Stimulated activated naive CD8-positive, alpha-beta T cell treated with anti-CD3 and anti-CD28 coated beads, Interleukin-15, Interleukin-2, amounts not matched to agents 100 U/mL and 50 U/mL, for 24 hours (primary cell): ENCODE measurements at regions not wholly inside any gene's neighbourhood (a gene's known extent, or its start where the extent isn't known, plus 50 kb on each side); places are given as distances from the start of the nearest gene placed in this dataset.
"Not testable (repeated sequence)": the region's sequence is repeated elsewhere in the genome, so short reads cannot be mapped to it uniquely, and the experiment has no call there.

ENCODE experiments used
- ATAC-seq: fragments of 150-1000 bp; cut with Tn5 transposase; one replicate; pipeline ENCODE4 v1.10.0; 2021
- DNase-seq: peaks from one replicate; pipeline ENCODE4 v3.0.0; 2021

- not testable (repeated sequence) for DNase-seq, ATAC-seq
These were observed 216.8 kb upstream of the CDKN2B start for GRCh38 chr9:22225856-22226255.

- ATAC-seq = no peak
- no peak for DNase-seq
These were observed 218.6 kb upstream of the DMRTA1 start for GRCh38 chr9:22227986-22228385.

DNA sequence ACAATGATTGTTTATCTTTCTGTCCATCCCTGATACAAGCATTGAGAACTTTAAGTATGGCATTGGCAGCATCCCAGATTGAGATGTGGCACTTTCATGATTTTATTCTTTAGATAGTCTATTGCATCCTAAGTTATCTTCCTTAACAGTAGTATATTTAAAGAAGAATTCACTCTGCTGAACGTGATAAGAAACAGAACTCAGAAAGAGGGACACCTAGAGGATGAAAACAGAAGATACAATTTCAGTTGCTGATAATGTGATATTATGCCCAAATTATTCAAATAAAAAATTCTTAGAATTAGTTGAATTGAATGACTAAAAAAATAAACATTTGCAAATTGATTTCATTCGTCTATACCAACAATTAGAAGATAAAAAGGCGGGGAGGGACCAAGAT, 218.1 kb upstream of the DMRTA1 start:
- DNase-seq (no peak), ATAC-seq (no peak)

DNA sequence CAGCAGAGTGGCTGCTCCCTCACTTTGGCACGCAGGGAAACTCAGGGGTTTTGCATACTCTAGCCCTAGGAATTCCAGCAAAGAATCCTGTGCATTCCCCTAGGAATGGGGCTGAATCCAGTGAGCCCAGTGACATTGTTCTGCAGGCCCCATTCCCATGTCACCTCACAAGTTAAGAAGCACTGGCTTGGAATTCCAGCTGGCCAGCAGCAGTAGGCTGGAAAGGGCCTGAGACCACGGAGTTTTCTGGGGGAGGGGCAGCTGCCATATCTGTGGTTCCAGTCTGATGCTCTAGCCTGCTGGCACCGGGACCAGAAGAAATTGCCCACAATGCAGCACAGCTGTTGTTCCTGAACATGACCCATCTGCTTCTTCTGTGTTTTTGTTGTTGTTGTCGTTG, 217.6 kb upstream of the DMRTA1 start:
- DNase-seq (no peak), ATAC-seq (no peak)

GRCh38 chr9:22231309-22231708, 215.3 kb upstream of the DMRTA1 start:
- DNase-seq, ATAC-seq: not testable (repeated sequence)

GRCh38 chr9:22232971-22233370, 213.7 kb upstream of the DMRTA1 start:
- DNase-seq = no peak
- ATAC-seq = no peak

GRCh38 chr9:22237497-22238363, 208.9 kb upstream of the DMRTA1 start:
- DNase-seq (no peak), ATAC-seq (peak; percentile 60)

GRCh38 chr9:22238809-22239684, 207.6 kb upstream of the DMRTA1 start:
- DNase-seq (no peak), ATAC-seq (no peak)

DNA sequence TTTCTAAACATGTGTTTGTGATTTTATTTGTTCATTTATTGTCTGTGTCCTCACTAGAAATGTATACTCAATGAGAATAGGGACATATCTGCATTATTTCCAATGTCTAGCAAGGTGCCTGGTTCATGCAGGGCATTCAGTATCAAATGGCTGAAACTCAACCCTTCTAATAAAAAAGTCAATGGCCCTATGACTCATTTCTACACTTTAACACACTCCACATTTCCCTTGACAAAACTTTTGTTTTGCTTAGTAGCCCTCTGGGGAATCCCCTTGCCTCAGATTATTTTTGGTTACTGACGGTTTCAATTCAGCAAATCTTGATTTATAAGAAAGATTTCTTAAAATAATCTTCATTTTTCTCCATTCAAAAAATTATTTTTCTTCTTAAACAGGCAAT, 206.0 kb upstream of the DMRTA1 start:
- ATAC-seq = peak; percentile 73
- no peak for DNase-seq

GRCh38 chr9:22241024-22241423, 205.6 kb upstream of the DMRTA1 start:
- no peak for ATAC-seq
- DNase-seq = no peak

- ATAC-seq = no peak
- DNase-seq = no peak
These were observed 205.0 kb upstream of the DMRTA1 start for GRCh38 chr9:22241611-22242010.

- DNase-seq (peak; percentile 31), ATAC-seq (peak; percentile 54)
These were observed 202.2 kb upstream of the DMRTA1 start for GRCh38 chr9:22244139-22245011.

GRCh38 chr9:22255337-22255736, 191.3 kb upstream of the DMRTA1 start:
- DNase-seq (no peak), ATAC-seq (no peak)

DNA sequence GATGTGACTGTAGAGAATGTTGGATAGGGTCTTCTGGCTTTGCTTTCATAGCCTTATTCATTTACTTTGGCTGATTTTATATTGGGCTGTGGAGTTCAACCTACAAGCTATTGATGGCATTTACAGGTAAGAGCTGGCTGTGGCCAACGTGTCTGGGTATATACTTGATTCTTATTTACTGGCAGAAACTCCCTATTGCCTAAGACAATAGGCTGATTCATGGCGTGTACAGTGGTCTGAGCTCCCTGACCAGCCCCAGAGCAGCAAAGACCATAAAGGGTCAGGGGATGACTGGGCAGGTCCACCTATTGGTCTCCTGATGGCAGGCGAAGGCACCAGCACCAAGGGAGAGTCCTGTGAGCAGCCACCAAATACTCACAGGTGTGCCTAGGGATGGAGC, 190.2 kb upstream of the DMRTA1 start:
- DNase-seq (no peak), ATAC-seq (no peak)

GRCh38 chr9:22257026-22257816, 189.4 kb upstream of the DMRTA1 start:
- no peak for ATAC-seq
- DNase-seq = no peak

DNA sequence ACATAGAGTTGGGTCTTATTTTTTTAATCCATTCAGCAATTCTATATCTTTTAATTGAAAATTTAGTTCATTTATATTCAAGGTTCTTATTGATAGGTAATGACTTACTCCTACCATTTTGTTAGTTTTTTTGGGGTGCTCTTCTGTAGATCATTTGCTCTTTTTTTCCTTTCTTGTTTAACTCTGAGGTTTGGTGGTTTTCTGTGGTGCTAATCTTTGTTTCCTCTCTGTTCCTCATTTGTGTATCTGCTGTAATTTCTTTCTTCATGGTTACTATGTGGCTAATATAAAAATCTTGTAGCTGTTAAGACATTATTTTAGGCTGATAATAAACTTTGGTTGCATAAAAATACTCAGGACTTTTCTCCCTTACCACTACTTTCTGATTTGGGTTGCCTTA, 181.6 kb upstream of the DMRTA1 start:
- no peak for ATAC-seq
- DNase-seq = no peak

GRCh38 chr9:22265534-22265933, 181.1 kb upstream of the DMRTA1 start:
- ATAC-seq = no peak
- no peak for DNase-seq

DNA sequence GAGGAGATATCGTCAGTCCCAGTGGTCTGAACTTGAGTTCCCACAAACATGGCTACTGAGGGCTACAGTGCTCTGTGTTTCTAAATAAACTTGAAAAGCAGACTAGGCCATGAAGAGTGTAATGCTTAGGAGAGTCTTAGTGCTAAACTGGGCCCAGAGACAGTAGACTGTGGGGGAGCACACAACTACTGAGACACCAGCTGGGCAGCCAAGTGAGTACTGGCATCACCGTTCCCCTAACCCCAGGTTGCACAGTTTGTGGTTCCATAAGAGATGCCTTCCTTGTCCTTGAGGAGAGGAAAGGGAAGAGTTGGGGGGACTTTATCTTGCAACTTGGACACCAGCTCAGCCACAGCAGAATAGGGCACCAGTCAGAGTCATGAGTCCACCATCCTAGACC, 172.1 kb upstream of the DMRTA1 start:
- DNase-seq = no peak
- ATAC-seq = no peak

GRCh38 chr9:22278426-22278825, 168.2 kb upstream of the DMRTA1 start:
- DNase-seq (no peak), ATAC-seq (no peak)

GRCh38 chr9:22279636-22280035, 167.0 kb upstream of the DMRTA1 start:
- no peak for DNase-seq
- ATAC-seq = no peak

- ATAC-seq (no peak), DNase-seq (no peak)
These were observed 161.6 kb upstream of the DMRTA1 start for GRCh38 chr9:22285066-22285465.
